ENCODE measurements at regions not wholly inside any gene's neighbourhood (a gene's known extent, or its start where the extent isn't known, plus 50 kb on each side); places are given as distances from the start of the nearest gene placed in this dataset.

- H3K4me3 ChIP-seq (ENCODE audit: low read depth, low read length, poor library complexity, severe bottlenecking): no peak overlapping the region
- intact Hi-C loops (cut with micrococcal nuclease; ENCODE audit: unreplicated experiment): no loop called here
Observed at GRCh38 chr18:54031243-54031642, 193.2 kb downstream of the MBD2 start.

GRCh38 chr18:54030434-54030833 lies 194.0 kb downstream of the MBD2 start:
- intact Hi-C loops (cut with micrococcal nuclease; ENCODE audit: unreplicated experiment): no loop called here
- no peak overlapping the region for H2AFZ ChIP-seq (ENCODE audit: low read length)
- no peak overlapping the region for H3K4me3 ChIP-seq (ENCODE audit: low read depth, low read length, poor library complexity, severe bottlenecking)
- no peaks in the 10 kb centered on the region for H4K20me1 ChIP-seq (ENCODE audit: insufficient read depth, low read length)
- CTCF ChIA-PET (ENCODE audit: unreplicated experiment): no interaction called here
- no peaks in the 10 kb centered on the region for H3K9me3 ChIP-seq (ENCODE audit: low read length)
- TF ChIP-seq EZH2phosphoT487 (IDR thresholded peaks at IDR 0.05; ENCODE audit: borderline replicate concordance, low read depth, low read length) (no peak), CTCF (conservative IDR thresholded peaks at IDR 0.05; ENCODE audit: low read length) (no peak)
- POLR2A ChIA-PET: no interaction called here
- no peaks in the 10 kb centered on the region for H3K4me1 ChIP-seq (ENCODE audit: insufficient read depth, low read length, poor library complexity, severe bottlenecking)
- H3K79me2 ChIP-seq (ENCODE audit: insufficient read depth, low read depth, low read length): no peaks in the 10 kb centered on the region
- BruUV-seq (replicated peaks): no TSS peak
- no peaks in the 10 kb centered on the region for H3K36me3 ChIP-seq (ENCODE audit: insufficient read depth, low read length)
- no peak overlapping the region for H3K27ac ChIP-seq (ENCODE audit: low read depth, low read length, poor library complexity, severe bottlenecking)
- H3K9me2 ChIP-seq (ENCODE audit: insufficient read depth, low read length): no peaks in the 10 kb centered on the region
- H3K4me2 ChIP-seq (ENCODE audit: low read length): no peak overlapping the region
- DNase-seq (ENCODE audit: low spot score): no peak

More at GRCh38 chr18:54031243-54031642, 193.2 kb downstream of the MBD2 start:
- Histone ChIP-seq H2AFZ (ENCODE audit: low read length) (no peak overlapping the region), H3K4me1 (ENCODE audit: insufficient read depth, low read length, poor library complexity, severe bottlenecking) (no peaks in the 10 kb centered on the region), H3K9me3 (ENCODE audit: low read length) (no peaks in the 10 kb centered on the region), H3K4me2 (ENCODE audit: low read length) (no peak overlapping the region), H4K20me1 (ENCODE audit: insufficient read depth, low read length) (no peaks in the 10 kb centered on the region), H3K27ac (ENCODE audit: low read depth, low read length, poor library complexity, severe bottlenecking) (no peak overlapping the region), H3K36me3 (ENCODE audit: insufficient read depth, low read length) (no peaks in the 10 kb centered on the region), H3K9me2 (ENCODE audit: insufficient read depth, low read length) (no peaks in the 10 kb centered on the region), H3K79me2 (ENCODE audit: insufficient read depth, low read depth, low read length) (no peaks in the 10 kb centered on the region)
- ChIA-PET CTCF (ENCODE audit: unreplicated experiment) (no interaction called here), POLR2A (no interaction called here)
- DNase-seq (ENCODE audit: low spot score): no peak
- no TSS peak for BruUV-seq (replicated peaks)
- TF ChIP-seq EZH2phosphoT487 (IDR thresholded peaks at IDR 0.05; ENCODE audit: borderline replicate concordance, low read depth, low read length): no peak
- no peak for TF ChIP-seq CTCF (conservative IDR thresholded peaks at IDR 0.05; ENCODE audit: low read length)

GRCh38 chr18:54023471-54023870 lies 201.0 kb downstream of the MBD2 start:
- Histone ChIP-seq H2AFZ (ENCODE audit: low read length) (no peak overlapping the region), H3K4me1 (ENCODE audit: insufficient read depth, low read length, poor library complexity, severe bottlenecking) (no peaks in the 10 kb centered on the region), H3K9me2 (ENCODE audit: insufficient read depth, low read length) (no peaks in the 10 kb centered on the region), H3K4me2 (ENCODE audit: low read length) (no peak overlapping the region), H3K27ac (ENCODE audit: low read depth, low read length, poor library complexity, severe bottlenecking) (no peak overlapping the region), H3K4me3 (ENCODE audit: low read depth, low read length, poor library complexity, severe bottlenecking) (no peak overlapping the region), H4K20me1 (ENCODE audit: insufficient read depth, low read length) (no peaks in the 10 kb centered on the region), H3K9me3 (ENCODE audit: low read length) (no peaks in the 10 kb centered on the region), H3K79me2 (ENCODE audit: insufficient read depth, low read depth, low read length) (no peaks in the 10 kb centered on the region), H3K36me3 (ENCODE audit: insufficient read depth, low read length) (no peaks in the 10 kb centered on the region)
- intact Hi-C loops (cut with micrococcal nuclease; ENCODE audit: unreplicated experiment): no loop called here
- no peak for DNase-seq (ENCODE audit: low spot score)
- BruUV-seq (replicated peaks): no TSS peak
- ChIA-PET CTCF (ENCODE audit: unreplicated experiment) (no interaction called here), POLR2A (no interaction called here)
- no peak for TF ChIP-seq CTCF (conservative IDR thresholded peaks at IDR 0.05; ENCODE audit: low read length)
- TF ChIP-seq EZH2phosphoT487 (IDR thresholded peaks at IDR 0.05; ENCODE audit: borderline replicate concordance, low read depth, low read length): no peak
